Stimulated activated CD4-positive, alpha-beta T cell treated with anti-CD3 and anti-CD28 coated beads, Interleukin-1b, Interleukin-23, amount 100 ng/mL, for 4 hours (primary cell): ENCODE measurements at regions not wholly inside any gene's neighbourhood (a gene's known extent, or its start where the extent isn't known, plus 50 kb on each side); places are given as distances from the start of the nearest gene placed in this dataset.
"Not testable (repeated sequence)": the region's sequence is repeated elsewhere in the genome, so short reads cannot be mapped to it uniquely, and the experiment has no call there.

Experiments
- DNase-seq, 2 donors: peaks; one replicate each; pipeline ENCODE4 v3.0.0-alpha.2; 2020; ENCODE audit warnings: low read depth in 2 of 2

- DNase-seq, result no peak
These were observed 1299.3 kb upstream of the GJE1 start for GRCh38 chr6:140833408-140833807.

DNA sequence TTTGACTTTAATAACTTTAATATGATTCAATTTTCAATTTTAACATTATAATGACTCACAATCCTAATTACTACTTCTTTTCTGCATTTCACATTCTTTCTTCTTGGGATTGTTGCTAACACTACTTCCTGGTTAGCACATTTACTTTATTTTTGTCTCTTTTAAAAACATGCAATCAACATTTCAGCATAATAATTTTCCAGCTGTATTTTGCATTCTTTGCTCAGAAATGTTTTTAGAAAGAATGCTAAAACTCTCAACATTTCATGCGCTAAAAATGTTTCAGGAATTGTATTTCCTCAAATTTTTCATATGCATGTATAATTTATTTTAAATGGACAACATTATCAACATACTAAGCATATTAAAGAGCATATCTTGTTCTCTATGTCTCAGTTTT, 1302.1 kb upstream of the GJE1 start:
- DNase-seq, result no peak

GRCh38 chr6:140828856-140829255, 1303.9 kb upstream of the GJE1 start:
- no peak for DNase-seq

DNA sequence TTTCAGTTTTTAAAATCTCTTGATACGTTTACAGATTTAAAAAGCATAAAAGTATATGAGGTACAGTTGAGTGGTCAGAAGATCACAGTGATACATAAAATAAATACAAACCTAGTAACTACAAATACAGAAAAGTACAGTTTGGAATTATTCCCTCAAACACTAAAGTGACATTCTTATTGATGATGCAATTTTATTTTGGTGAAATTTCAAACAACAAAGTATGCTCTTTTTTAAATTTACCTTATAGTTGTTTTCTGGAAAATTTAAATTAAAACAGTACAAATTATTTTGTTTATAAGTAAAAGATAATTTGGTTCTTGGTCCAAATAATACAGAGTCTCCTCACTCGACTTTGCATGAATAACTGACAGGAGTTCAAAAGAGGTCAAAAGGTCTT, 1305.1 kb upstream of the GJE1 start:
- DNase-seq, result no peak

GRCh38 chr6:140825731-140826130, 1307.0 kb upstream of the GJE1 start:
- DNase-seq, result no peak

- DNase-seq, result no peak
These were observed 1308.1 kb upstream of the GJE1 start for GRCh38 chr6:140824595-140824994.

GRCh38 chr6:140821196-140821595, 1311.5 kb upstream of the GJE1 start:
- no peak for DNase-seq

GRCh38 chr6:140817176-140817575, 1315.5 kb upstream of the GJE1 start:
- DNase-seq, result no peak

GRCh38 chr6:140816681-140817080, 1316.0 kb upstream of the GJE1 start:
- no peak for DNase-seq

DNA sequence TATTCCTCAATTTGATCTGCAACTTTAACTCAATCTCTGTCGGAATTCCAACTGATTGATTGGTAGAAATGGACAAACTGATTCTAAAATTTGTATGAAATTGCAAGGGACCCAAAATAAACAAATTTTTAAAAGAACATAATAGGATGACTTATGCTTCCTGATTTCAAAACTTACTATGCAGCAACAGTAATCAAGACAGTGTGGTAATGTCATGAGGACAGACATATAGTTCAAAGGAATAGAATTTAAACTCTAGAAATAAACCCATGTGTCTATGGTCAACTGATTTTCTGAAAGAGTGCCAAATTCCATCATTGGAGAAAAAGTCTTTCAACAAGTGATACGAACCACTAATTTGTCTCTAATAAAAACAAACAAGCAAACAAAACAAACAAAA, 1320.1 kb upstream of the GJE1 start:
- no peak for DNase-seq

- no peak for DNase-seq
These were observed 1321.1 kb upstream of the GJE1 start for GRCh38 chr6:140811642-140812041.

- no peak for DNase-seq
These were observed 1323.0 kb upstream of the GJE1 start for GRCh38 chr6:140809694-140810101.

GRCh38 chr6:140806431-140806830, 1326.3 kb upstream of the GJE1 start:
- DNase-seq, result no peak

- DNase-seq, result no peak
These were observed 1338.2 kb upstream of the GJE1 start for GRCh38 chr6:140794544-140794943.

DNA sequence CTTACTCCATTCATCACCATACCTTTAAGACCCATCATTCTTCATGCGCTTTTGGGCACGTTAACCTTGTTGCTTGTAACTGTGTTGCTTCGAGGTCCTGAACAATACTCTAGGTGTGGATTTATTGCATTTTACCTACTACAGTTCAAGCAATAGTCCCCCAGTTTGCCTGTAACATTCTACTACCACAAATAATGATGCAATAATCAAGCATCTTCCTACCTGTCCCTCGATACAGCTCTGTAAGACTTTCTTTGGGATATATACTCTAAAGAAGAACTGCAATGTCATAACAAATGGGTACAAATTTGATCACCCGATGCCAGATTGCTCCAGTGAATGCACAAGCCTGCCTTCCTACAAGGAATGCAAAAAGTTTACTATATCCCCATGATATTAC, 1342.6 kb upstream of the GJE1 start:
- DNase-seq, result no peak

- DNase-seq, result no peak
These were observed 1343.3 kb upstream of the GJE1 start for GRCh38 chr6:140789466-140789865.

DNA sequence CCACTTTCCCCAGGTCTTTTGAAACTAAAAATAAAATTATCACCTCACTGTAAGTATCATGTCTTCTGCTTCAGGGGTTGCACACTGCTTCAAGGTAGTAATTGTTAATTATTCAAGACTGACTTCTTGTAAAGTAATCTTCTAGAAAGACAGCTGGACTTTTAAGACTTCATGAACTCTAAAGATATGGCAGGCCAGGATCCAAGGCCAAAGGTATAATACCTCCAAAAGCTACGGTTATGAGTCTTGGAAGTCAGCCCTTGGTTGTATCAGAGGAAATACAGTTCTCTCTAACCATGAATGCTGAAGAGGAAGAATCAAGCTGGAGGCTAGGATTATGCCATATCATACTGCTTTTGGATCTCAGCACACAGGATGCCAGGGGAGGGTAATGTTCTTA, 1346.8 kb upstream of the GJE1 start:
- DNase-seq, result no peak

DNA sequence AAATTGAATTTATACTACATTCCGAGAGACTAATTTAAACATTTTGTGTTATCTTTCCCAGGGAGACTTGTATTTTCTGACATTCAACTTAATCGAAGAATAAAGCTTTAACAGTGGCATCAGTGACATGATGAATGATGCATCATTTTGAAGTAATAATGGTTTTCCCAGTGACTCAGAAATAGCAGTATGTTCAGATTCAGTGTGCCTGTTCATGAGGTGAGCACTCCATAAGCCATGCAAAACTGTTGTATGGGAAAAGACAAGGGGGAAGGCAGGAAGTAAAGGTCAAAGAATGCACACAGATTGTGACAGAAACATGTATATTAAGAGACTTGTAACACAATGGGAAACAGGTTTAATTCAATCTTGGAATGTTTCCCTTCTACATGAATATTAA, 1348.2 kb upstream of the GJE1 start:
- no peak for DNase-seq

DNA sequence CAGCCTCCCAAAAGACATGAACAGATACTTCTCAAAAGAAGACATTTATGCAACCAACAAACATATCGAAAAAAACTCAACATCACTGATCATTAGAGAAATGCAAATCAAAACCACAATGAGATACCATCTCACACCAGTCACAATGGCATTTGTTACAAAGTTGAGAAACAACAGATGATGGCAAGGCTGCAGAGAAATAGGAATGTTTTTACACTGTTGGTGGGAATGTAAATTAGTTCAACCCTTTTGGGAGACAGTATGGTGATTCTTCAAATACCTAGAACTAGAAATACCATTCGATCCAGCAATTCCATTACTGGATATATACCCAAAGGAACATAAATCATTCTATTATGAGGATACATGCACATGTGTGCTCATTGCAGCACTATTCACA, 1349.2 kb upstream of the GJE1 start:
- DNase-seq, result not testable (repeated sequence)

- DNase-seq, result no peak
These were observed 1349.8 kb upstream of the GJE1 start for GRCh38 chr6:140782941-140783340.

DNA sequence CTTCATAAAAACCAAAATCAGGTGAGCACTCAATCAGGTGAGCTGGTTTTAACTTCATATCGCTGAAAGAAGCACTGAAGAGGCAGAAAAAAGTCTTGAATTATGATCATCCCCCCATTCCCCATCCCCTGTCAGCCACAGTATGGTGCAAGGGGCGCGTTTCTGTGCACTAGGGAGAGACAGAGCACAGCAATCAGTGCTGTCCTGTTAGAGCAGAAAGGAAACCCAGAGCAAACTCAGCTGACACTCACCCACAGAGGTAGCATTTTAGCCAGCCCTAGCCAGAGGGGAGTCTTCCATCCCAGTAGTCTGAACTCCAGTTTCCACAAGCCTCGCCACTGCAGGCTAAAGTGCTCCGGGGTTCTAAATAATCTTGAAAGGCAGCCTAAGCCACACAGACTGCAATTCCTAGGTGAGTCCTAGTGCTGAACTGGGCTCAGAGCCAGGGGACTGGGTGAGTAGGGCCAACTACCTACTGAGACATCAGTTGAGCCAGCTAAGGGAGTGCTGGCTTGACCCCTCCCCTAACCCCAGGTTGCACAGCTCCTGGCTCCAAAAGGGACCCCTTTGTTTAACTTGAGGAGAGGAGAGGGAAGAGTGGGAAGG, 1352.6 kb upstream of the GJE1 start:
- no peak for DNase-seq

DNA sequence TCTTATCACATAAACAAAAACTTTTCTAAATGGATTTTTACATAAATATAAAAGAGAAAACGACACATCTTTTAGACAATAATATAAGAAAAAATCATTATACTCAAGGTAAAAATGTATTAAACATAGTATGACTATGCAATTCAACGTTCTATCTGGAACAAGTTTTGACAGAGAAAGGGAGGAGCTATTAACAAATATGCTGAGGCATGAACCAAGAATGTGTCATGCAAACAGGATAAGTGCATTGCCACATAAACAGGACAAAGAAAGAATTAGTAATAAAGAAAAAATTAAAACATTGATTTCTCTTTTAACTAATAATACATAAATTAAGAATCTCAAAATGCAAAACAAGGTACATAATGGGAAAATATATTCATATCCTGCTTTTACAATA, 1353.4 kb upstream of the GJE1 start:
- DNase-seq, result no peak

DNA sequence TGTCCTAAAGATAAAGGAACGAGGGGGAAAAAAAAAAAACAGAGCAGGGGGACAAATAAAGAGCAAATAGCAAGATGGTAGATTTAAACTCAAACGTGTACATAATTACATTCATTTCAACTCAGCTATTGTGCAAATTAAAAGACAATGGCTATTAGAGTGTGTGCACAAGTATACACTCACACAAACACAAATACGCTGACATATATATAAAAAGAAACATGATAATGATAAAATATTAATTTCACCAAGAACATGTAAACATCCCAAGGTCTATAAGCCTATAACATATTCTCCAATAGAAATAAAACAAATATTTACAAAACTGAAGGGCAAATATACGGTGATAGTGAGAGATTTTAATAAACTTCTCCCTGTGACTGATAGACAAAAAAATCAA, 1354.9 kb upstream of the GJE1 start:
- DNase-seq, result no peak

- no peak for DNase-seq
These were observed 1357.7 kb upstream of the GJE1 start for GRCh38 chr6:140775061-140775460.
